GM12892 (cell line): ENCODE measurements at regions not wholly inside any gene's neighbourhood (a gene's known extent, or its start where the extent isn't known, plus 50 kb on each side); places are given as distances from the start of the nearest gene placed in this dataset.

Experiments used
- POLR2A ChIP-seq: IDR thresholded peaks from 2 replicates; pipeline ENCODE4 v1.6.1; 2011; ENCODE audit warnings: low read depth, low read length, control low read depth
- POLR2AphosphoS5 ChIP-seq: IDR thresholded peaks from 2 replicates; pipeline ENCODE4 v1.6.1; 2011; ENCODE audit warnings: low read depth, low read length, control low read depth

- TF ChIP-seq POLR2A (no peak), POLR2AphosphoS5 (no peak)
These were observed 55.7 kb upstream of the ASAP2 start for GRCh38 chr2:9150906-9151305.
